Fibroblast of lung (primary cell): ENCODE measurements at regions not wholly inside any gene's neighbourhood (a gene's known extent, or its start where the extent isn't known, plus 50 kb on each side); places are given as distances from the start of the nearest gene placed in this dataset.

Experiments
- DNase-seq, 2 donors: peaks; one replicate each; pipeline versions ENCODE4 v3.0.0 to v3.0.0-alpha.2; 2010; ENCODE audit warnings: low read depth in 2 of 2
- H2AFZ ChIP-seq: 2 replicates; pipeline ENCODE4 v1.5.1; 2012; ENCODE audit warnings: low read length, control low read depth, inconsistent platforms
- H3K27ac ChIP-seq: 2 replicates; pipeline ENCODE4 v1.5.1; 2011; ENCODE audit warnings: low read length, control low read depth; ENCODE audit not compliant: insufficient read depth
- H3K27me3 ChIP-seq: 2 replicates; pipeline ENCODE4 v1.5.1; 2011; ENCODE audit warnings: mild to moderate bottlenecking, low read length; ENCODE audit not compliant: control insufficient read depth, insufficient read depth
- H3K36me3 ChIP-seq: 2 replicates; pipeline ENCODE4 v1.5.1; 2011; ENCODE audit warnings: low read length; ENCODE audit not compliant: control insufficient read depth, insufficient read depth
- H3K4me1 ChIP-seq: 2 replicates; pipeline ENCODE4 v1.5.1; 2011; ENCODE audit warnings: low read length; ENCODE audit not compliant: control insufficient read depth, insufficient read depth; ENCODE audit errors: extremely low read depth
- H3K4me2 ChIP-seq: 2 replicates; pipeline ENCODE4 v1.5.1; 2011; ENCODE audit warnings: low read length, control low read depth; ENCODE audit not compliant: insufficient read depth; ENCODE audit errors: extremely low read depth
- H3K4me3 ChIP-seq, 4 experiments: fragments of 200-600 bp in 1 of 4; sonication (generic) in 1 of 4; replicated peaks in 1 of 4; 2 replicates each; pipeline ENCODE4 v1.5.1; 2011 to 2016; ENCODE audit warnings: low read length in 4 of 4, low read depth in 3 of 4, mild to moderate bottlenecking in 3 of 4, control low read depth in 2 of 4, inconsistent platforms in 1 of 4, mixed read lengths in 1 of 4; ENCODE audit not compliant: insufficient read depth in 1 of 4; ENCODE audit errors: control extremely low read depth in 1 of 4
- H3K79me2 ChIP-seq: 2 replicates; pipeline ENCODE4 v1.5.1; 2012; ENCODE audit warnings: mild to moderate bottlenecking, low read length, inconsistent platforms; ENCODE audit not compliant: control insufficient read depth, insufficient read depth
- H3K9ac ChIP-seq: 2 replicates; pipeline ENCODE4 v1.5.1; 2011; ENCODE audit warnings: mild to moderate bottlenecking, low read length, control low read depth; ENCODE audit not compliant: insufficient read depth
- H3K9me3 ChIP-seq: 2 replicates; pipeline ENCODE4 v1.5.1; 2012; ENCODE audit warnings: low read depth, low read length; ENCODE audit not compliant: control insufficient read depth, insufficient read depth
- H4K20me1 ChIP-seq: 2 replicates; pipeline ENCODE4 v1.5.1; 2011; ENCODE audit warnings: low read length; ENCODE audit not compliant: control insufficient read depth, insufficient read depth; ENCODE audit errors: extremely low read depth
- CTCF ChIP-seq, 2 donors: IDR thresholded peaks in 1 of 2; conservative IDR thresholded peaks in 1 of 2; 1 replicate in 1 of 2; 2 replicates in 1 of 2; pipeline ENCODE4 v1.5.1; 2011 to 2012; ENCODE audit warnings: low read length in 2 of 2, control low read depth in 1 of 2, inconsistent platforms in 1 of 2, low read depth in 1 of 2, mild to moderate bottlenecking in 1 of 2
- EZH2 ChIP-seq: IDR thresholded peaks from 2 replicates; pipeline ENCODE4 v1.5.1; 2012; ENCODE audit warnings: low read length, control low read depth, mild to moderate bottlenecking; ENCODE audit errors: missing control alignments

- H4K20me1 ChIP-seq = no peaks in the 10 kb centered on the region
- TF ChIP-seq EZH2 = no peak
- TF ChIP-seq CTCF (conservative IDR thresholded peaks at IDR 0.05 in 1 of 2, IDR thresholded peaks at IDR 0.05 in 1 of 2; ENCODE audit: low read depth in 1 of 2, low read length in 2 of 2) = no peak
- no peak overlapping the region for H3K9ac ChIP-seq
- H3K4me2 ChIP-seq = no peak overlapping the region
- no peaks in the 10 kb centered on the region for H3K79me2 ChIP-seq
- no peak overlapping the region for H3K27ac ChIP-seq
- no peaks in the 10 kb centered on the region for H3K27me3 ChIP-seq
- H3K36me3 ChIP-seq = no peaks in the 10 kb centered on the region
- no peak overlapping the region for H3K4me3 ChIP-seq
- no peak overlapping the region for H2AFZ ChIP-seq
- H3K9me3 ChIP-seq = no peaks in the 10 kb centered on the region
- DNase-seq = no peak
- H3K4me1 ChIP-seq = no peaks in the 10 kb centered on the region
These were observed 560.6 kb downstream of the GATA3 start for GRCh38 chr10:8615118-8615517.

DNA sequence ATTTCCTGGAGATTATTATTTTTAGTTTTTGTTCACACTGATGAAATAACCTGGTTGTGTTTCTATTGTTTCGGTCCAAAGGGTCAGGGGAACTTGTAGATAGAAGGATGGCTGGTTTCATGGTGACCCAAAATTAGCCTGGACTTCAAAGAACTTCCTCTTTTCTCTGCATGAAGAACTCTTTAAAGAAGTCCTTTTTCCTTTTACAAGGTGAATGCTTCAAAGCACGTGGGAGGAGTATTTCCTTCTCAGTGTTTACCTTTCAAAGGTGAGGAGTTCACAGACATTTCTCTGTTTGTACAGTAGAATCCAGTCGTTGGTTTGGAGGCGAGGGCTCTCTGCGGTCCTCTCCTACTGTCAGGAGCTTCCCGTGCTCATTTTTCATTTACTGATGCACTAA is 561.7 kb downstream of the GATA3 start:
- no peaks in the 10 kb centered on the region for H3K79me2 ChIP-seq
- DNase-seq = no peak
- no peaks in the 10 kb centered on the region for H4K20me1 ChIP-seq
- no peaks in the 10 kb centered on the region for H3K9me3 ChIP-seq
- no peaks in the 10 kb centered on the region for H3K36me3 ChIP-seq
- TF ChIP-seq CTCF (conservative IDR thresholded peaks at IDR 0.05 in 1 of 2, IDR thresholded peaks at IDR 0.05 in 1 of 2; ENCODE audit: low read depth in 1 of 2, low read length in 2 of 2) (no peak), EZH2 (no peak)
- H3K4me1 ChIP-seq = no peaks in the 10 kb centered on the region
- no peak overlapping the region for H3K4me3 ChIP-seq
- H3K4me2 ChIP-seq = no peak overlapping the region
- H3K27ac ChIP-seq = no peak overlapping the region
- H3K9ac ChIP-seq = no peak overlapping the region
- H3K27me3 ChIP-seq = no peaks in the 10 kb centered on the region
- no peak overlapping the region for H2AFZ ChIP-seq

- no peak for DNase-seq
- H3K27me3 ChIP-seq = no peaks in the 10 kb centered on the region
- H3K79me2 ChIP-seq = no peaks in the 10 kb centered on the region
- H4K20me1 ChIP-seq = no peaks in the 10 kb centered on the region
- no peaks in the 10 kb centered on the region for H3K9me3 ChIP-seq
- no peaks in the 10 kb centered on the region for H3K36me3 ChIP-seq
- no peak overlapping the region for H2AFZ ChIP-seq
- H3K4me1 ChIP-seq = no peaks in the 10 kb centered on the region
- no peak overlapping the region for H3K4me2 ChIP-seq
- H3K4me3 ChIP-seq = no peak overlapping the region
- TF ChIP-seq CTCF (conservative IDR thresholded peaks at IDR 0.05 in 1 of 2, IDR thresholded peaks at IDR 0.05 in 1 of 2; ENCODE audit: low read depth in 1 of 2, low read length in 2 of 2) (no peak), EZH2 (no peak)
- no peak overlapping the region for H3K9ac ChIP-seq
- H3K27ac ChIP-seq = no peak overlapping the region
These were observed 563.3 kb downstream of the GATA3 start for GRCh38 chr10:8617792-8618191.
